K562 (cell line): ENCODE measurements at regions not wholly inside any gene's neighbourhood (a gene's known extent, or its start where the extent isn't known, plus 50 kb on each side); places are given as distances from the start of the nearest gene placed in this dataset.

Experiments
- ATAC-seq: fragments of 200-7000 bp; cut with Tn5 transposase; 3 replicates; pipeline ENCODE4 v1.9.1; 2020; ENCODE audit warnings: moderate library complexity
- BruUV-seq: library from RNA; stranded (reverse); fragments of 400-500 nt; replicated peaks from 2 replicates; lab custom pipeline; 2021; lab: Mats Ljungman, UMichigan
- CTCF ChIA-PET: fragments of 300-600 bp; formaldehyde crosslinking; extraction: SDS; loops from one replicate; lab custom pipeline; 2021; ENCODE audit warnings: low intra/inter-chr PET ratio; lab: Yijun Ruan, JAX
- POLR2A ChIA-PET: fragments of 300-600, 350-650 bp; sonication (Branson Sonifier 250); formaldehyde crosslinking; extraction: SDS; loops from one replicate; lab custom pipeline; 2021; ENCODE audit warnings: antibody characterized with exemption, inconsistent platforms; lab: Yijun Ruan, JAX
- DNase-seq, 4 experiments: peaks; one replicate each; pipeline versions ENCODE4 v3.0.0 to v3.0.0-alpha.2; 2011 to 2018; ENCODE audit warnings: low spot score in 3 of 4, mixed read lengths in 3 of 4; ENCODE audit errors: extremely low read depth in 1 of 4
- FAIRE-seq: peaks from 2 replicates; lab custom pipeline; 2011; peaks lifted over from hg19 to GRCh38; lab: Jason Lieb, UNC
- H2AFZ ChIP-seq: 2 replicates; pipeline ENCODE4 v1.6.0; 2011; ENCODE audit warnings: low read depth, low read length, control low read depth, inconsistent platforms
- H3K27ac ChIP-seq: fragments of 200-600 bp; 3 replicates; pipeline ENCODE4 v1.8.0; 2011; ENCODE audit warnings: low read depth, mild to moderate bottlenecking, control low read depth, inconsistent platforms, low read length, moderate library complexity, mixed read lengths; ENCODE audit errors: extremely low read depth
- H3K27me3 ChIP-seq, 2 experiments: fragments of 300-600 bp in 1 of 2; 2 replicates in 1 of 2; 3 replicates in 1 of 2; pipeline versions ENCODE4 v1.6.0 to v1.8.0; 2011; ENCODE audit warnings: inconsistent platforms in 2 of 2, low read length in 2 of 2, mild to moderate bottlenecking in 1 of 2, mixed read lengths in 1 of 2, moderate library complexity in 1 of 2; ENCODE audit not compliant: control insufficient read depth in 2 of 2, insufficient read depth in 2 of 2
- H3K36me3 ChIP-seq: fragments of 300-600 bp; 3 replicates; pipeline ENCODE4 v1.8.0; 2011; ENCODE audit warnings: mild to moderate bottlenecking, low read length, inconsistent platforms; ENCODE audit not compliant: control insufficient read depth, insufficient read depth
- H3K4me1 ChIP-seq, 2 experiments: fragments of 200-600 bp in 1 of 2; replicated peaks in 1 of 2; 2 replicates in 1 of 2; 3 replicates in 1 of 2; pipeline versions ENCODE4 v1.5.1 to v1.8.0; 2011; ENCODE audit warnings: inconsistent platforms in 2 of 2, low read length in 2 of 2, mild to moderate bottlenecking in 1 of 2, mixed read lengths in 1 of 2, moderate library complexity in 1 of 2; ENCODE audit not compliant: control insufficient read depth in 2 of 2, insufficient read depth in 2 of 2
- H3K4me2 ChIP-seq: 2 replicates; pipeline ENCODE4 v1.6.1; 2011; ENCODE audit warnings: low read length, control low read depth, inconsistent platforms, mixed read lengths; ENCODE audit not compliant: insufficient read depth
- H3K4me3 ChIP-seq: fragments of 200-600 bp; sonication (generic), shearing (Covaris generic); 2 replicates; pipeline ENCODE4 v1.5.1; 2016; ENCODE audit warnings: control low read depth, inconsistent platforms
- H3K79me2 ChIP-seq: fragments of 200-600 bp; 3 replicates; pipeline ENCODE4 v1.8.0; 2011; ENCODE audit warnings: low read length, inconsistent platforms; ENCODE audit not compliant: control insufficient read depth, insufficient read depth
- H3K9ac ChIP-seq, 2 experiments: 2 replicates each; pipeline versions ENCODE4 v1.6.0 to v1.6.1; 2011; ENCODE audit warnings: low read depth in 2 of 2, low read length in 2 of 2, control low read depth in 1 of 2, inconsistent platforms in 1 of 2, mild to moderate bottlenecking in 1 of 2, mixed read lengths in 1 of 2; ENCODE audit not compliant: insufficient read depth in 1 of 2
- H3K9me1 ChIP-seq: one replicate; pipeline ENCODE4 v1.6.0; 2011; ENCODE audit warnings: inconsistent platforms, mild to moderate bottlenecking, low read length, moderate library complexity; ENCODE audit not compliant: control insufficient read depth, insufficient read depth
- H3K9me3 ChIP-seq: replicated peaks from 2 replicates; pipeline ENCODE4 v1.5.1; 2011; ENCODE audit warnings: low read depth, low read length, inconsistent platforms; ENCODE audit not compliant: control insufficient read depth, insufficient read depth
- H4K20me1 ChIP-seq: replicated peaks from 2 replicates; pipeline ENCODE4 v1.6.1; 2011; ENCODE audit warnings: low read length, inconsistent platforms, mixed read lengths; ENCODE audit not compliant: control insufficient read depth, insufficient read depth
- ARHGAP35 ChIP-seq: fragments of 450-650 bp; IDR thresholded peaks from 2 replicates; pipeline ENCODE4 v1.6.1; 2018; ENCODE audit not compliant: partially characterized antibody
- ARID3A ChIP-seq: IDR thresholded peaks from 2 replicates; pipeline ENCODE4 v1.6.1; 2012; ENCODE audit warnings: low read depth, low read length, improper control_type of control experiment, borderline replicate concordance
- CBFA2T3 ChIP-seq: fragments of 450-650 bp; IDR thresholded peaks from 2 replicates; pipeline ENCODE4 v1.6.1; 2017
- CBX1 ChIP-seq: sonication (generic); IDR thresholded peaks from 2 replicates; pipeline ENCODE4 v1.6.1; 2016; ENCODE audit warnings: antibody characterized with exemption, low read depth, mild to moderate bottlenecking
- FIP1L1 ChIP-seq: fragments of 200-400 bp; formaldehyde crosslinking; IDR thresholded peaks from 2 replicates; pipeline ENCODE4 v1.6.1; 2018; ENCODE audit warnings: mild to moderate bottlenecking, low read depth, low read length; ENCODE audit not compliant: poor library complexity, severe bottlenecking
- FOXM1 ChIP-seq, 2 experiments: fragments of 450-650 bp in 1 of 2; sonication (generic) in 1 of 2; formaldehyde crosslinking in 1 of 2; IDR thresholded peaks; 2 replicates each; pipeline versions ENCODE4 v1.6.1 to v1.9.0; 2017 to 2022; ENCODE audit warnings: low read depth in 2 of 2, mild to moderate bottlenecking in 2 of 2, missing genetic modification reagents in 1 of 2, moderate library complexity in 1 of 2
- HEY1 ChIP-seq: fragments of 250-450 bp; sonication (Bioruptor Pico); IDR thresholded peaks from 2 replicates; pipeline ENCODE4 v1.5.0; 2020; ENCODE audit warnings: mild to moderate bottlenecking, moderate library complexity, borderline replicate concordance
- HIVEP1 ChIP-seq: fragments of 250-450 bp; sonication (Bioruptor Pico); IDR thresholded peaks from 2 replicates; pipeline ENCODE4 v1.4.0; 2020; ENCODE audit warnings: mild to moderate bottlenecking
- HNRNPUL1 ChIP-seq: fragments of 200-400 bp; formaldehyde crosslinking; IDR thresholded peaks from 2 replicates; pipeline ENCODE4 v1.6.1; 2017; ENCODE audit warnings: low read length
- MAZ ChIP-seq, 2 experiments: fragments of 450-650 bp in 1 of 2; sonication (generic) in 1 of 2; formaldehyde crosslinking; IDR thresholded peaks in 1 of 2; conservative IDR thresholded peaks in 1 of 2; 2 replicates each; pipeline versions ENCODE4 v1.4.0 to v1.5.0; 2020; ENCODE audit warnings: mild to moderate bottlenecking in 1 of 2, missing genetic modification reagents in 1 of 2
- NRF1 ChIP-seq, 2 experiments: fragments of 450-650 bp; IDR thresholded peaks in 1 of 2; conservative IDR thresholded peaks in 1 of 2; 2 replicates each; pipeline ENCODE4 v1.6.1; 2014; ENCODE audit warnings: mild to moderate bottlenecking in 2 of 2
- RBM25 ChIP-seq: fragments of 200-400 bp; formaldehyde crosslinking; IDR thresholded peaks from 2 replicates; pipeline ENCODE4 v1.6.1; 2018; ENCODE audit warnings: low read length, low read depth, moderate library complexity; ENCODE audit not compliant: severe bottlenecking
- RFX1 ChIP-seq: fragments of 450-650 bp; IDR thresholded peaks from 2 replicates; pipeline ENCODE4 v1.6.1; 2016; ENCODE audit warnings: mild to moderate bottlenecking, moderate library complexity
- SIX5 ChIP-seq, 2 experiments: IDR thresholded peaks; 2 replicates each; pipeline ENCODE4 v1.6.1; 2011; ENCODE audit warnings: low read length in 2 of 2, borderline replicate concordance in 1 of 2, low read depth in 1 of 2, mild to moderate bottlenecking in 1 of 2, moderate library complexity in 1 of 2; ENCODE audit not compliant: insufficient read depth in 1 of 2
- SNAPC5 ChIP-seq: fragments of 250-450 bp; sonication (Bioruptor Pico); IDR thresholded peaks from 2 replicates; pipeline ENCODE4 v1.8.0; 2021; ENCODE audit warnings: moderate library complexity, mild to moderate bottlenecking, inconsistent platforms
- USF2 ChIP-seq: sonication (generic); formaldehyde crosslinking; IDR thresholded peaks from 2 replicates; pipeline ENCODE4 v1.5.0; 2020; ENCODE audit warnings: missing genetic modification reagents
- ZBED1 ChIP-seq: IDR thresholded peaks from 2 replicates; pipeline ENCODE4 v1.6.1; 2014
- ZFP91 ChIP-seq: sonication (generic); formaldehyde crosslinking; IDR thresholded peaks from 2 replicates; pipeline ENCODE4 v1.8.0; 2022; ENCODE audit warnings: mild to moderate bottlenecking, missing genetic modification reagents
- ZNF583 ChIP-seq: fragments of 250-450 bp; sonication (Bioruptor Pico); IDR thresholded peaks from 2 replicates; pipeline ENCODE4 v1.4.0; 2020
- ZNF76 ChIP-seq: fragments of 250-450 bp; sonication (Bioruptor Pico); IDR thresholded peaks from 2 replicates; pipeline ENCODE4 v1.4.0; 2020; ENCODE audit warnings: mild to moderate bottlenecking, moderate library complexity, borderline replicate concordance
- WGBS: fragments of 100-300 bp; shearing (Covaris generic); methylation state at CpG from one replicate; pipeline ENCODE4 v1.1.6; 2016; ENCODE audit warnings: low coverage, mixed read lengths; ENCODE audit not compliant: insufficient coverage; ENCODE audit errors: missing lambda C conversion rate; 5-methylcytosine and 5-hydroxymethylcytosine counted together
- in situ Hi-C: fragments of 300-500 bp; cut with MboI; formaldehyde crosslinking; loops from 4 replicates; pipeline ENCODE4 v1.15.0; 2018; ENCODE audit warnings: inconsistent platforms, mixed read lengths
- intact Hi-C: fragments of 100-400 bp; cut with micrococcal nuclease; formaldehyde crosslinking; loops from 2 replicates; pipeline ENCODE4 v1.14.2; 2022

GRCh38 chr4:29326004-29326403, 1394.2 kb upstream of the PCDH7 start:
- H4K20me1 ChIP-seq: no peaks in the 10 kb centered on the region
- intact Hi-C loops: no loop called here
- TF ChIP-seq FIP1L1 (no peak), FOXM1 (IDR thresholded peaks at IDR 0.05; ENCODE audit: low read depth) (no peak), FOXM1 (CRISPR knock-in tag; IDR thresholded peaks at IDR 0.05; ENCODE audit: low read depth) (no peak), USF2 (CRISPR knock-in tag) (no peak), NRF1 (conservative IDR thresholded peaks at IDR 0.05 in 1 of 2, IDR thresholded peaks at IDR 0.05 in 1 of 2) (no peak), ZBED1 (no peak), ZNF583 (CRISPR knock-in tag) (no peak), CBX1 (no peak), MAZ (CRISPR knock-in tag; conservative IDR thresholded peaks at IDR 0.05 in 1 of 2, IDR thresholded peaks at IDR 0.05 in 1 of 2) (no peak), RBM25 (no peak), CBFA2T3 (no peak), SNAPC5 (CRISPR knock-in tag) (no peak), HNRNPUL1 (no peak), RFX1 (no peak), ZNF76 (CRISPR knock-in tag) (no peak), SIX5 (IDR thresholded peaks at IDR 0.05; ENCODE audit: borderline replicate concordance in 1 of 2, insufficient read depth in 1 of 2, low read depth in 1 of 2, low read length in 2 of 2) (no peak), HIVEP1 (CRISPR knock-in tag) (no peak), HEY1 (CRISPR knock-in tag) (no peak), ZFP91 (no peak), ARID3A (no peak), ARHGAP35 (no peak)
- H3K9me3 ChIP-seq: no peaks in the 10 kb centered on the region
- no peak overlapping the region for H2AFZ ChIP-seq
- no TSS peak for BruUV-seq
- H3K4me3 ChIP-seq: no peak overlapping the region
- H3K27me3 ChIP-seq: no peaks in the 10 kb centered on the region
- no peaks in the 10 kb centered on the region for H3K36me3 ChIP-seq
- ATAC-seq (no peak), DNase-seq (no peak), FAIRE-seq (no peak)
- ChIA-PET POLR2A (no interaction called here), CTCF (no interaction called here)
- in situ Hi-C loops: no loop called here
- WGBS: 0% methylated on average over 2 of the region's 2 CpGs
- H3K4me1 ChIP-seq: no peaks in the 10 kb centered on the region
- no peaks in the 10 kb centered on the region for H3K79me2 ChIP-seq
- H3K27ac ChIP-seq: no peak overlapping the region
- H3K4me2 ChIP-seq: no peak overlapping the region
- no peak overlapping the region for H3K9ac ChIP-seq
- no peaks in the 10 kb centered on the region for H3K9me1 ChIP-seq
